ENCODE measurements at regions not wholly inside any gene's neighbourhood (a gene's known extent, or its start where the extent isn't known, plus 50 kb on each side); places are given as distances from the start of the nearest gene placed in this dataset.

- TF ChIP-seq POLR2AphosphoS5 (IDR thresholded peaks at IDR 0.05; ENCODE audit: borderline replicate concordance, low read depth, low read length) (no peak), EZH2 (IDR thresholded peaks at IDR 0.05) (no peak), FOXP2 (optimal IDR thresholded peaks at IDR 0.05; ENCODE audit: control extremely low read depth, extremely low read length, insufficient read depth) (no peak)
Observed at GRCh38 chr3:110381992-110382391, 689.6 kb upstream of the NECTIN3 start.

Data from SK-N-MC (cell line).